Stimulated activated naive CD8-positive, alpha-beta T cell treated with anti-CD3 and anti-CD28 coated beads, Interleukin-15, amount 100 ng/mL, for 72 hours (primary cell): ENCODE measurements at regions not wholly inside any gene's neighbourhood (a gene's known extent, or its start where the extent isn't known, plus 50 kb on each side); places are given as distances from the start of the nearest gene placed in this dataset.

ENCODE experiments used
- ATAC-seq: fragments of 150-1000 bp; cut with Tn5 transposase; 2 replicates; pipeline ENCODE4 v1.10.0; 2021; ENCODE audit warnings: mild to moderate bottlenecking, moderate library complexity
- DNase-seq, 2 donors: peaks; one replicate each; pipeline ENCODE4 v3.0.0; 2021 to 2022
- H3K27ac Mint-ChIP-seq, 2 donors: one replicate each; pipeline ENCODE4 v1.8.0; 2022; ENCODE audit warnings: mild to moderate bottlenecking in 2 of 2, mixed read lengths in 2 of 2, moderate library complexity in 2 of 2
- H3K27me3 Mint-ChIP-seq: one replicate; pipeline ENCODE4 v1.8.0; 2022; ENCODE audit warnings: mixed read lengths
- H3K4me1 Mint-ChIP-seq: one replicate; pipeline ENCODE4 v1.8.0; 2022; ENCODE audit warnings: mild to moderate bottlenecking, mixed read lengths
- H3K4me3 Mint-ChIP-seq, 2 donors: one replicate each; pipeline ENCODE4 v1.8.0; 2022; ENCODE audit warnings: mild to moderate bottlenecking in 2 of 2, mixed read lengths in 2 of 2, moderate library complexity in 1 of 2
- H3K9me3 Mint-ChIP-seq, 2 donors: one replicate each; pipeline ENCODE4 v1.8.0; 2022; ENCODE audit warnings: mixed read lengths in 2 of 2

- ATAC-seq, result no peak
Observed at GRCh38 chr18:73254564-73254963, 386.8 kb upstream of the NETO1 start.

GRCh38 chr18:73249030-73249429 is 381.2 kb upstream of the NETO1 start:
- Mint-ChIP-seq H3K9me3 (peaks cover 3 to 6% of the 10 kb centered on the region in 2 donors), H3K27me3 (no peaks in the 10 kb centered on the region), H3K4me3 (no peak overlapping the region), H3K4me1 (no peaks in the 10 kb centered on the region), H3K27ac (no peak overlapping the region)
- ATAC-seq (no peak), DNase-seq (no peak)

More at GRCh38 chr18:73254564-73254963, 386.8 kb upstream of the NETO1 start:
- Mint-ChIP-seq H3K4me3 (no peak overlapping the region), H3K27me3 (no peaks in the 10 kb centered on the region), H3K4me1 (no peaks in the 10 kb centered on the region), H3K9me3 (no peaks in the 10 kb centered on the region), H3K27ac (no peak overlapping the region)
- DNase-seq, result no peak

GRCh38 chr18:73246763-73247162 is 379.0 kb upstream of the NETO1 start:
- no peak for ATAC-seq
- no peak overlapping the region for H3K4me3 Mint-ChIP-seq

GRCh38 chr18:73245345-73245744 is 377.6 kb upstream of the NETO1 start:
- ATAC-seq, result no peak
- no peak for DNase-seq
- H3K4me1 Mint-ChIP-seq, result no peaks in the 10 kb centered on the region
- peaks cover 3 to 6% of the 10 kb centered on the region in 2 donors for H3K9me3 Mint-ChIP-seq
- H3K4me3 Mint-ChIP-seq, result no peak overlapping the region
- no peak overlapping the region for H3K27ac Mint-ChIP-seq
- no peaks in the 10 kb centered on the region for H3K27me3 Mint-ChIP-seq

More at GRCh38 chr18:73246763-73247162, 379.0 kb upstream of the NETO1 start:
- Mint-ChIP-seq H3K4me1 (no peaks in the 10 kb centered on the region), H3K9me3 (peaks cover 3 to 6% of the 10 kb centered on the region in 2 donors), H3K27ac (no peak overlapping the region), H3K27me3 (no peaks in the 10 kb centered on the region)
- no peak for DNase-seq

GRCh38 chr18:73244401-73244800 is 376.6 kb upstream of the NETO1 start:
- Mint-ChIP-seq H3K4me1 (no peaks in the 10 kb centered on the region), H3K27me3 (no peaks in the 10 kb centered on the region), H3K4me3 (no peak overlapping the region), H3K27ac (no peak overlapping the region), H3K9me3 (peaks cover 3 to 5% of the 10 kb centered on the region in 2 donors)
- DNase-seq (no peak), ATAC-seq (no peak)

- no peak overlapping the region for H3K27ac Mint-ChIP-seq
- H3K9me3 Mint-ChIP-seq, result peaks cover 0 to 9% of the 10 kb centered on the region in 2 donors
- H3K4me1 Mint-ChIP-seq, result no peaks in the 10 kb centered on the region
- no peak for ATAC-seq
- no peak overlapping the region for H3K4me3 Mint-ChIP-seq
- no peak for DNase-seq
- H3K27me3 Mint-ChIP-seq, result no peaks in the 10 kb centered on the region
Observed at GRCh38 chr18:73240899-73241298, 373.1 kb upstream of the NETO1 start.

GRCh38 chr18:73235921-73236320 is 368.1 kb upstream of the NETO1 start:
- no peaks in the 10 kb centered on the region for H3K27me3 Mint-ChIP-seq
- no peak overlapping the region for H3K27ac Mint-ChIP-seq
- H3K4me3 Mint-ChIP-seq, result no peak overlapping the region
- no peaks in the 10 kb centered on the region for H3K4me1 Mint-ChIP-seq
- DNase-seq (no peak), ATAC-seq (no peak)
- H3K9me3 Mint-ChIP-seq, result peaks cover 0 to 9% of the 10 kb centered on the region in 2 donors

- Mint-ChIP-seq H3K9me3 (peaks cover 0 to 9% of the 10 kb centered on the region in 2 donors), H3K27me3 (no peaks in the 10 kb centered on the region), H3K4me3 (no peak overlapping the region), H3K27ac (no peak overlapping the region), H3K4me1 (no peaks in the 10 kb centered on the region)
- DNase-seq (no peak), ATAC-seq (peak; percentile 28)
Observed at GRCh38 chr18:73235491-73235890, 367.7 kb upstream of the NETO1 start.

- no peak overlapping the region for H3K4me3 Mint-ChIP-seq
- H3K4me1 Mint-ChIP-seq, result no peaks in the 10 kb centered on the region
- ATAC-seq, result no peak
- H3K9me3 Mint-ChIP-seq, result peaks cover 0 to under 1% of the 10 kb centered on the region in 2 donors
- DNase-seq, result no peak
- no peak overlapping the region for H3K27ac Mint-ChIP-seq
- no peaks in the 10 kb centered on the region for H3K27me3 Mint-ChIP-seq
Observed at GRCh38 chr18:73232933-73233332, 365.1 kb upstream of the NETO1 start.

GRCh38 chr18:73220663-73221062 is 352.9 kb upstream of the NETO1 start:
- H3K27ac Mint-ChIP-seq, result no peak overlapping the region
- ATAC-seq (no peak), DNase-seq (no peak)
- peaks cover 10 to 11% of the 10 kb centered on the region in 2 donors for H3K9me3 Mint-ChIP-seq
- H3K27me3 Mint-ChIP-seq, result no peaks in the 10 kb centered on the region
- no peaks in the 10 kb centered on the region for H3K4me1 Mint-ChIP-seq
- no peak overlapping the region for H3K4me3 Mint-ChIP-seq

GRCh38 chr18:73218293-73218692 is 350.5 kb upstream of the NETO1 start:
- ATAC-seq, result no peak
- DNase-seq, result no peak
- Mint-ChIP-seq H3K4me1 (no peaks in the 10 kb centered on the region), H3K27ac (no peak overlapping the region), H3K27me3 (no peaks in the 10 kb centered on the region), H3K9me3 (peaks cover 11 to 13% of the 10 kb centered on the region in 2 donors), H3K4me3 (no peak overlapping the region)

- H3K4me3 Mint-ChIP-seq, result no peak overlapping the region
Observed at GRCh38 chr18:73214970-73215369, 347.2 kb upstream of the NETO1 start.

GRCh38 chr18:73212442-73212841 is 344.7 kb upstream of the NETO1 start:
- Mint-ChIP-seq H3K27me3 (no peaks in the 10 kb centered on the region), H3K4me3 (no peak overlapping the region), H3K27ac (no peak overlapping the region), H3K9me3 (peaks cover 6% of the 10 kb centered on the region in 2 donors), H3K4me1 (no peaks in the 10 kb centered on the region)
- DNase-seq (no peak), ATAC-seq (no peak)

More at GRCh38 chr18:73214970-73215369, 347.2 kb upstream of the NETO1 start:
- ATAC-seq (no peak), DNase-seq (no peak)
- no peaks in the 10 kb centered on the region for H3K27me3 Mint-ChIP-seq
- H3K4me1 Mint-ChIP-seq, result no peaks in the 10 kb centered on the region
- no peak overlapping the region for H3K27ac Mint-ChIP-seq
- H3K9me3 Mint-ChIP-seq, result peaks cover 6 to 8% of the 10 kb centered on the region in 2 donors

- no peak overlapping the region for H3K4me3 Mint-ChIP-seq
- ATAC-seq (no peak), DNase-seq (no peak)
- H3K9me3 Mint-ChIP-seq, result no peaks in the 10 kb centered on the region
- no peaks in the 10 kb centered on the region for H3K4me1 Mint-ChIP-seq
- H3K27ac Mint-ChIP-seq, result peak overlapping the region in 1 of 2 donors; percentile 74
- H3K27me3 Mint-ChIP-seq, result no peaks in the 10 kb centered on the region
Observed at GRCh38 chr18:73201940-73202339, 334.2 kb upstream of the NETO1 start.

GRCh38 chr18:73199151-73199550 is 331.4 kb upstream of the NETO1 start:
- no peak overlapping the region for H3K27ac Mint-ChIP-seq
- H3K9me3 Mint-ChIP-seq, result no peaks in the 10 kb centered on the region
- no peaks in the 10 kb centered on the region for H3K4me1 Mint-ChIP-seq
- no peak for ATAC-seq
- DNase-seq, result no peak
- no peak overlapping the region for H3K4me3 Mint-ChIP-seq
- no peaks in the 10 kb centered on the region for H3K27me3 Mint-ChIP-seq

- H3K27me3 Mint-ChIP-seq, result no peaks in the 10 kb centered on the region
- H3K9me3 Mint-ChIP-seq, result peaks cover 8 to 15% of the 10 kb centered on the region in 2 donors
- no peak overlapping the region for H3K4me3 Mint-ChIP-seq
- H3K27ac Mint-ChIP-seq, result no peak overlapping the region
- H3K4me1 Mint-ChIP-seq, result no peaks in the 10 kb centered on the region
- DNase-seq, result no peak
- ATAC-seq, result no peak
Observed at GRCh38 chr18:73189718-73190117, 321.9 kb upstream of the NETO1 start.

GRCh38 chr18:73168236-73168635 is 300.4 kb upstream of the NETO1 start:
- H3K27ac Mint-ChIP-seq, result no peak overlapping the region

More at GRCh38 chr18:73168236-73168635, 300.4 kb upstream of the NETO1 start:
- no peaks in the 10 kb centered on the region for H3K4me1 Mint-ChIP-seq
- DNase-seq, result no peak
- no peaks in the 10 kb centered on the region for H3K27me3 Mint-ChIP-seq
- peaks cover 0 to 9% of the 10 kb centered on the region in 2 donors for H3K9me3 Mint-ChIP-seq
- no peak overlapping the region for H3K4me3 Mint-ChIP-seq
- no peak for ATAC-seq
